HepG2 (cell line): ENCODE measurements at regions not wholly inside any gene's neighbourhood (a gene's known extent, or its start where the extent isn't known, plus 50 kb on each side); places are given as distances from the start of the nearest gene placed in this dataset.

Experiments
- ATAC-seq: fragments of 200-7000 bp; cut with Tn5 transposase; 3 replicates; pipeline ENCODE4 v1.9.1; 2020; ENCODE audit warnings: mild to moderate bottlenecking, moderate library complexity
- BruUV-seq: library from RNA; stranded (reverse); fragments of 400-500 nt; replicated peaks from 2 replicates; lab custom pipeline; 2021; lab: Mats Ljungman, UMichigan
- CTCF ChIA-PET: fragments of 300-600 bp; formaldehyde crosslinking; extraction: SDS; loops from one replicate; lab custom pipeline; 2021; ENCODE audit warnings: low total read pairs, inconsistent platforms, low intra/inter-chr PET ratio; lab: Yijun Ruan, JAX
- POLR2A ChIA-PET: fragments of 350-600 bp; sonication (Branson Sonifier 250); formaldehyde crosslinking; loops from one replicate; lab custom pipeline; 2020; ENCODE audit warnings: antibody characterized with exemption, inconsistent platforms; lab: Yijun Ruan, JAX
- DNase-seq: peaks from one replicate; pipeline ENCODE4 v3.0.0-alpha.2; 2015; ENCODE audit warnings: low spot score
- FAIRE-seq: peaks from 3 replicates; lab custom pipeline; 2011; peaks lifted over from hg19 to GRCh38; lab: Jason Lieb, UNC
- H2AFZ ChIP-seq: one replicate; pipeline ENCODE4 v1.6.1; 2011; ENCODE audit warnings: low read length, inconsistent platforms
- H3K27ac ChIP-seq: fragments of 300-600 bp; 3 replicates; pipeline ENCODE4 v1.8.0; 2011; ENCODE audit warnings: mixed run types, mild to moderate bottlenecking, mixed read lengths, low read length, inconsistent platforms; ENCODE audit not compliant: insufficient read depth; ENCODE audit errors: extremely low read length
- H3K27me3 ChIP-seq, 2 experiments: fragments of 200-600 bp in 1 of 2; 2 replicates in 1 of 2; 3 replicates in 1 of 2; pipeline versions ENCODE4 v1.6.0 to v1.8.0; 2011; ENCODE audit warnings: low read length in 2 of 2, mild to moderate bottlenecking in 2 of 2, moderate library complexity in 2 of 2, inconsistent platforms in 1 of 2; ENCODE audit not compliant: insufficient read depth in 2 of 2, control insufficient read depth in 1 of 2
- H3K36me3 ChIP-seq, 2 experiments: fragments of 200-600 bp in 1 of 2; replicated peaks in 1 of 2; 2 replicates in 1 of 2; 3 replicates in 1 of 2; pipeline versions ENCODE4 v1.5.1 to v1.8.0; 2011; ENCODE audit warnings: low read length in 2 of 2, inconsistent platforms in 1 of 2; ENCODE audit not compliant: insufficient read depth in 2 of 2, control insufficient read depth in 1 of 2
- H3K4me1 ChIP-seq: 2 replicates; pipeline ENCODE4 v1.5.1; 2012; ENCODE audit warnings: low read length, inconsistent platforms; ENCODE audit not compliant: insufficient read depth
- H3K4me2 ChIP-seq: 2 replicates; pipeline ENCODE4 v1.6.0; 2011; ENCODE audit warnings: low read depth, low read length, inconsistent platforms
- H3K4me3 ChIP-seq, 3 experiments: fragments of 200-600 bp in 1 of 3; sonication (generic), shearing (Covaris generic) in 1 of 3; replicated peaks in 1 of 3; 2 replicates each; pipeline ENCODE4 v1.5.1; 2011 to 2016; ENCODE audit warnings: low read length in 3 of 3, inconsistent platforms in 2 of 3, low read depth in 2 of 3, mild to moderate bottlenecking in 2 of 3, control low read depth in 1 of 3, mixed read lengths in 1 of 3; ENCODE audit not compliant: insufficient read depth in 1 of 3
- H3K79me2 ChIP-seq: one replicate; pipeline ENCODE4 v1.6.1; 2011; ENCODE audit warnings: low read length, inconsistent platforms; ENCODE audit not compliant: insufficient read depth
- H3K9ac ChIP-seq: 2 replicates; pipeline ENCODE4 v1.6.0; 2011; ENCODE audit warnings: mild to moderate bottlenecking, low read depth, low read length, inconsistent platforms; ENCODE audit not compliant: insufficient read depth
- H3K9me3 ChIP-seq: 2 replicates; pipeline ENCODE4 v1.5.1; 2012; ENCODE audit warnings: mild to moderate bottlenecking, low read length
- H4K20me1 ChIP-seq: 2 replicates; pipeline ENCODE4 v1.6.0; 2011; ENCODE audit warnings: inconsistent platforms, mild to moderate bottlenecking, low read length, moderate library complexity; ENCODE audit not compliant: insufficient read depth
- CREBL2 ChIP-seq: sonication (generic); formaldehyde crosslinking; IDR thresholded peaks from 2 replicates; pipeline ENCODE4 v1.8.1; 2023; ENCODE audit warnings: missing genetic modification reagents, mild to moderate bottlenecking, borderline replicate concordance
- JARID2 ChIP-seq: sonication (generic); formaldehyde crosslinking; IDR thresholded peaks from 2 replicates; pipeline ENCODE4 v1.8.1; 2023; ENCODE audit warnings: missing genetic modification reagents, inconsistent platforms; ENCODE audit not compliant: insufficient replicate concordance
- MXD4 ChIP-seq: IDR thresholded peaks from 2 replicates; pipeline ENCODE4 v1.6.1; 2016; ENCODE audit warnings: mild to moderate bottlenecking, missing biosample characterization, missing genetic modification reagents
- MZF1 ChIP-seq: sonication (generic); formaldehyde crosslinking; IDR thresholded peaks from 2 replicates; pipeline ENCODE4 v1.8.1; 2023; ENCODE audit warnings: mild to moderate bottlenecking, missing genetic modification reagents, borderline replicate concordance
- SMAD3 ChIP-seq: sonication (generic); formaldehyde crosslinking; IDR thresholded peaks from 2 replicates; pipeline ENCODE4 v1.4.0; 2020; ENCODE audit warnings: missing genetic modification reagents
- SRSF4 ChIP-seq: fragments of 200-400 bp; formaldehyde crosslinking; IDR thresholded peaks from one replicate; pipeline ENCODE4 v1.6.1; 2018; ENCODE audit warnings: mild to moderate bottlenecking, low read depth, low read length, moderate library complexity; ENCODE audit not compliant: poor library complexity, severe bottlenecking
- ZNF746 ChIP-seq: sonication (generic); formaldehyde crosslinking; IDR thresholded peaks from 2 replicates; pipeline ENCODE4 v1.8.0; 2022; ENCODE audit warnings: mild to moderate bottlenecking, missing genetic modification reagents
- ZSCAN29 ChIP-seq: sonication (generic); formaldehyde crosslinking; conservative IDR thresholded peaks from 2 replicates; pipeline ENCODE4 v1.4.0; 2020; ENCODE audit warnings: mild to moderate bottlenecking, missing genetic modification reagents
- WGBS: methylation state at CpG from one replicate; pipeline ENCODE4 v1.1.6; 2017; ENCODE audit warnings: low lambda C conversion rate; 5-methylcytosine and 5-hydroxymethylcytosine counted together
- in situ Hi-C: cut with HindIII; loops from 2 replicates; pipeline ENCODE4 v1.10.0; 2017; ENCODE audit warnings: low pct_unique_long_range_greater_than_20kb; ENCODE audit not compliant: extremely low pct_ligation_motif_present
- intact Hi-C: fragments of 100-400 bp; cut with micrococcal nuclease; formaldehyde crosslinking; loops from one replicate; pipeline ENCODE4 v1.10.0; 2022; ENCODE audit not compliant: unreplicated experiment
- TF ChIP-seq, protein P1 (sequence below): sonication (generic); formaldehyde crosslinking; conservative IDR thresholded peaks from 2 replicates; pipeline ENCODE4 v1.8.0; 2022; ENCODE audit warnings: mild to moderate bottlenecking, moderate library complexity, missing genetic modification reagents

DNA sequence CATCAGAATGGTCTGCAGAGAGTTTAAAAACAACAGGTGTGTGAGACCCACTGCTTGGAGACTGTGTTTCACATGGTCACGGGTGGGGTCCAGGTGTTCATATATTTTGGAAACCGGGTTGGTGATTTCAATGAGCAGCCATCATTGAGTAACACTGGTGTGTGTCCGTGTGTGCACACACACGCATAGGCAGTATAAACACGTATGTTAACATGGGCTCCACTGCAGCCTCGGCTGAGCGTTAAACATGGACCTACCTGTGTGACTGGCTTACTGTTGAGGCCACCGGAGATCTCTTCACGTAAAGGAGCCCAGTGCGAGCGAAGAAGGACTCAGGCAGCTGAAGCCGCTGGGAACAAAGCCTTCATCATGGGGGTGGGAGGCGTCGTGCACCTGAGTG, 56.9 kb upstream of the TLR3 start:
- TF ChIP-seq MZF1 (CRISPR knock-in tag) (no peak), JARID2 (CRISPR knock-in tag) (no peak), ZNF746 (CRISPR knock-in tag) (no peak), ZSCAN29 (CRISPR knock-in tag) (no peak), CREBL2 (CRISPR knock-in tag) (no peak), SRSF4 (no peak), SMAD3 (CRISPR knock-in tag) (no peak), MXD4 (CRISPR knock-in tag) (no peak)
- TF ChIP-seq, protein P1, sequence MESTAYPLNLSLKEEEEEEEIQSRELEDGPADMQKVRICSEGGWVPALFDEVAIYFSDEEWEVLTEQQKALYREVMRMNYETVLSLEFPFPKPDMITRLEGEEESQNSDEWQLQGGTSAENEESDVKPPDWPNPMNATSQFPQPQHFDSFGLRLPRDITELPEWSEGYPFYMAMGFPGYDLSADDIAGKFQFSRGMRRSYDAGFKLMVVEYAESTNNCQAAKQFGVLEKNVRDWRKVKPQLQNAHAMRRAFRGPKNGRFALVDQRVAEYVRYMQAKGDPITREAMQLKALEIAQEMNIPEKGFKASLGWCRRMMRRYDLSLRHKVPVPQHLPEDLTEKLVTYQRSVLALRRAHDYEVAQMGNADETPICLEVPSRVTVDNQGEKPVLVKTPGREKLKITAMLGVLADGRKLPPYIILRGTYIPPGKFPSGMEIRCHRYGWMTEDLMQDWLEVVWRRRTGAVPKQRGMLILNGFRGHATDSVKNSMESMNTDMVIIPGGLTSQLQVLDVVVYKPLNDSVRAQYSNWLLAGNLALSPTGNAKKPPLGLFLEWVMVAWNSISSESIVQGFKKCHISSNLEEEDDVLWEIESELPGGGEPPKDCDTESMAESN, result no peak
- Histone ChIP-seq H3K9ac (no peak overlapping the region), H3K27ac (no peak overlapping the region), H3K4me3 (no peak overlapping the region), H3K27me3 (peaks cover 1 to 4% of the 10 kb centered on the region in 2 experiments; a peak in 3 of 5 replicates), H3K4me1 (no peaks in the 10 kb centered on the region), H3K36me3 (no peaks in the 10 kb centered on the region), H2AFZ (no peak overlapping the region), H3K79me2 (no peaks in the 10 kb centered on the region), H3K4me2 (no peak overlapping the region), H4K20me1 (no peaks in the 10 kb centered on the region), H3K9me3 (no peaks in the 10 kb centered on the region)
- POLR2A ChIA-PET, result no interaction called here
- in situ Hi-C loops (no loop called here), intact Hi-C loops (no loop called here)
- FAIRE-seq (no peak), DNase-seq (no peak), ATAC-seq (no peak)
- CTCF ChIA-PET, result no interaction called here
- WGBS, result 86% methylated on average over 13 of the region's 14 CpGs
- BruUV-seq, result no TSS peak
